CD4-positive, alpha-beta T cell treated with Interleukin-17A for 4 hours (primary cell): ENCODE measurements at regions not wholly inside any gene's neighbourhood (a gene's known extent, or its start where the extent isn't known, plus 50 kb on each side); places are given as distances from the start of the nearest gene placed in this dataset.
"Not testable (repeated sequence)": the region's sequence is repeated elsewhere in the genome, so short reads cannot be mapped to it uniquely, and the experiment has no call there.

Experiments
- DNase-seq: peaks from one replicate; pipeline ENCODE4 v3.0.0-alpha.2; 2020; ENCODE audit warnings: mixed read lengths

DNA sequence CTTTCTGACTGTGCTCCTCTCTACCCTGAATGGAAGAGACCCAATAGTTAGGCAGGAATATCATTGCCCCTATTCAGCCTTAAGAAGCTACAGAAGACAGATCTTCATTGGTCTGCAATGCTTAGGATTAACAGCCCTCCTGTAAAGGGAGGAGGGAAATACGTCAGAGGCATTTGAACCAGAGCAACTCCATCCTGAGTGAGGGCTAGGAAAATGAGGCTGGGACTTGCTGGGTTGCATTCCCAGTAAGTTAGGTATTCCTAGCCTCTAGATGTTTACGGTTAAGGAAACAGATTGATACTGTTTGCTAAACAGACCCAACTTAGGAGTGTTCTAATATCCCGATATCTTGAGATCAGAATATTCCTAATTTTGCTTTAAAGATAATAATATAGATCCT lies 63.5 kb downstream of the PCDH18 start:
- no peak for DNase-seq

DNA sequence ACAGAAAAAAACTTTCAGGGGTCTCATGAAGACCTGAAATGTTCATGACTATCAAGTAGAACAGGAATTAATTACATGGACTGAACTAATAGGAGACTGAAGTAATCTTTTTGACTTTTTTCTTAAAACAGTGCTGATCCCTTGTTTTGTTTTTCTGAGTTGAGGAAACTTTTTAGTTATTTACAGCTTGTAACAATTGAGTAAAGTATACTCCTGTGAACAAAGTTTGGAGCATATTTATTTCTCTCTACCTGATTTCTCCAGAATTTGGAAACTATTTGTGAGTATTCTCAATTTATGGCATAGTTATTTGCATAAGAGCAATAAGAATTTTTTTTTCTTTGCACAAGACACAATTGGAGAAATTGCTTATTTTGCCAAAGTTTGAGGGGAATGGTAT lies 64.8 kb downstream of the PCDH18 start:
- DNase-seq, result no peak

GRCh38 chr4:137463377-137464003 lies 68.8 kb downstream of the PCDH18 start:
- DNase-seq, result no peak

DNA sequence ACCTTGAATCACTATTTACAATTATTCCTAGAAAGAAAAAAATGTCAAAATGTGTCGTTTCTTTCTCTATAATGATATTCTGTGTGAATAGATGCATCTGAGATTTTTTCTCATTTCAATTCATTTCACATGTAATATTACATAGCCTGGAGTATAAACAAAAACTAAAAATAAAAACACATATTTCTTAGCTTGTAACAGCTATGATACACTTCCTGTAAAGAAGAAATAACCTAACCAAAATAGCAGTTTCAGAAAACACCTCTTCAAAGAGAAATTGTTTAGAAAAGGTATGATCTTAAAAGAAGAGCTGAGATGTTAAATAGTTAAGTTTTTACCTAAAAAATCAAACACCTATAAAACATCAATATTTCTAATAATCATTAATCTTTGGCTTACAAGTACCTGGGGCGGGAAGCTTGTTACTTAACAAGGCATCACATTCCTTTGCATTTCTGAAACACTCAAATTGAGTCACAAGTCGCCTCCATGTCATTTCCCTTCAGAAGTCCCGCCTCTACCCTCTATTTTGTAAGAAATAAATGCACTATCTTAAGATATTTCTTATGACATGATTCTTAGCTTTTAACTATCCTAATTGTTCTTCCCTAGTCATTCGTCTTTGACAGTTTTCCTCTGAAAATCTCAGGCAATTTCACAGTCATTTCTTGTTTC lies 76.5 kb downstream of the PCDH18 start:
- no peak for DNase-seq

GRCh38 chr4:137454767-137455166 lies 77.5 kb downstream of the PCDH18 start:
- DNase-seq, result no peak

- DNase-seq, result no peak
Measured at GRCh38 chr4:137452799-137453198, 79.5 kb downstream of the PCDH18 start.

DNA sequence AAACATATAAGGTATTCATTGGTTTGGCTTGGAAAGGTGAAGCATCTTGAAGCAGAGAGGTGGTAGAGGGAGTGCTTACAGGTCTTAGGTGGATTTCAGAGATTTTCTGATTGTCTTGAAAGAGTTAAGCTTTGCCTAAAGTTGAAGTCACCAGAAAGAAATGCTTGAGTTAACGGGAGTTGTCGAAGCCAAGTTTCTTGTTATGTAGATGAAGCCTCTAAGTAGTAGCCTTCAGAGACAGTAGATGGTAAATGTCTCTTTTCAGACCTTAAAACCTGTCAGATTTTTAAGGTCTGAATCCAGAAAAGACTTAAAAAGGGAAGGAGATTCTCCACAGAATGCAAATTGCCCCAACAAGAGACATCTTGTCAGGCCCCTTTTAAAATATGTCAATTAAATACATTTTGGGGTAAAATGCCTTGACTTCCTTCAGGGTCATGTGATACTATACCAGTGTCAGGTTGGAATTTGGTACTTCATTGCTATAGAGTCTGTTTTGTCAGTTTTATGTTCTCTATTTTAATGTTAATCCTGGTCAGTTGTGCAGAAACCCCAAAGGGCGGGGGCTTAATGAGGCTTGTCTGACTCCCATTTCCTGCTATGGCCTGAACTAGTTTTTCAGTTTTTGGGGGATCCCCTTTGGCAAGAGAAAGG lies 81.0 kb downstream of the PCDH18 start:
- DNase-seq, result no peak

- no peak for DNase-seq
Measured at GRCh38 chr4:137448402-137448801, 83.9 kb downstream of the PCDH18 start.

- no peak for DNase-seq
Measured at GRCh38 chr4:137446071-137446470, 86.2 kb downstream of the PCDH18 start.

DNA sequence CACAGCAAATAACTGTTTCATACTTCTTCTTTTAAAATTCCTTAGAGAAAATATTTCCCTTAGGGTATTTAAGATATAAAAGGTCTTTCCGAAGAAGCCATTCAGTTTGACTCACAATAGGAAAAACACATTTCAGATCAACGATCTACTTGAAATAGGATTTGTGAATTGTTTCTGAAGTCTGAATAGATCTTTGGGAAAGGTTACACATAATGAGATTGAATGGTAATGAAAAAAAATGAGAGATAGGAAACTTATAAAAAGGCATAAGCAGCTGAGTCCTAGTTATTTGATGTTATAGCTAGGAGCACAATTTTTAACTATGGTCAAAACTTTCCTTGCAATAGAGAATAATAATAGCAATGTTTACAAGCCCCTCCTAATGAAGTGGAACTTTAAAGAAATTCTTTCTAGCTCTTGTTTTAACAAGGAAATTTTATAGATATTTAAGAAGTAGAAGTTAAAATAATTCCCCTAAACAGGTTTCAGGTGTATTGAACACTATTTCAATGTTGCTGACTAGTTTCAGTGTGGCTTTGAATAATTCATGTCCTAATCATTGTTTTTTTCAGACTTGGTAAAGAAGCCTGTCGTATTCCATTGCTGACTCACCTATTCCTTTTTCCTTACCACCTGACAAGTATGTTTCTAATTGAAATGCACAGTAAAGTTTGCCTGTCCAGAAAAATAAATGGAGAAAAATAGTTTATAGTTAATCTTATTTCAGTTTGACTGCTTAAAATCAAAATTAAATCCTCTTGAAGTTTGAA lies 89.1 kb downstream of the PCDH18 start:
- no peak for DNase-seq

GRCh38 chr4:137432446-137433311 lies 99.6 kb downstream of the PCDH18 start:
- no peak for DNase-seq

GRCh38 chr4:137430171-137430570 lies 102.1 kb downstream of the PCDH18 start:
- DNase-seq, result no peak

GRCh38 chr4:137427411-137427810 lies 104.9 kb downstream of the PCDH18 start:
- no peak for DNase-seq

DNA sequence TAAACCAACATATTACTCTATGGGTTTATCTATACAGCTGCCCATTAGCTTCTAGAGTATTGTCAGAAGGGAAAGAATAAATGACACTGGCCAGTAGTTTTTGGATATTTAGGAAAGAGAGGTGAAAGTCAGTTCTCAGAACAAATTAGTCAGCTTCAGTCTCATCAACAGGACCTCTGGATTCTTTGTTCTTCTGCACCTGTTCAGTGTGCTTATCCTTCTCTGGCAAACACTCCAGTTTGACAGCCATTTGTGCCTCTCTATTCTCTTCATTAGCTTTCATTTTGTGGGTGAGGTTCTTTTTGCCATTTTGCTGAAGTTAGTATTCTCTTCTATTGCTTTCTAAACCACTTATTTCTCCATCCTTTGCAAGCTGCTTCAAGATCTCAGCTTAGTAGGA lies 107.0 kb downstream of the PCDH18 start:
- DNase-seq, result no peak

DNA sequence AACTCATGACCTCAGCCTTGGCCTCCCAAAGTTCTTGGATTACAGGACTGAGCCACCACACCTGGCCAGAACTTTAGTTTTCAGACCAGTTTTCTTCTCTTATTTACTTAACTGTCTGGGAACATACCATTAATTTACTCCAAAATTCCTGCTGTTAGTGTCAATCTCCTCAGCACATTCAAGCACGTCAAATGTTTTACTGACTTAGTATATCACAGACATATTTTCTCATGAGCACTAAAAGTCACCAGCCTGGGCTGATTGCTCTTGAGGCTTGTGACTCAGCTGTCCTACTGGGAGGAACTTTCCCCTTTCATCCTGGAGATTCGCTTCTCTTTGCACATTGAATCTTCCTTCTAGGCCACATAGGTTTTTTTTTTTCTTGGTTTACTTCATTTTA lies 109.6 kb downstream of the PCDH18 start:
- DNase-seq, result no peak

DNA sequence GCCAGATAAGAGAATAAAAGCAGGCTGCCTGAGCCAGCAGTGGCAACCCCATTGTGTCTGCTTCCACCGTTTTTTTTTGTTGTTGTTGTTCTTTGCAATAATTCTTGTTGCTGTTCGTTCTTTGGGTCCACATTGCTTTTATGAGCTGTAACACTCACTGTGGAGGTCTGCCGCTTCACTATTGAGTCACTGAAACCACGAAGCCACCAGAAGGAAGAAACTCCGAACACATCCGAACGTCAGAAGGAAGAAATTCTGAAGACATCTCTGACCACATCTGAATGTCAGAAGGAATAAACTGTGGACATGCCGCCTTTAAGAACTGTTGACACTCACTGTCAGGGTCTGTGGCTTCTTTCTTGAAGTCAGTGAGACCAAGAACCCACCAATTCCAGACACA lies 110.5 kb downstream of the PCDH18 start:
- DNase-seq, result no peak

DNA sequence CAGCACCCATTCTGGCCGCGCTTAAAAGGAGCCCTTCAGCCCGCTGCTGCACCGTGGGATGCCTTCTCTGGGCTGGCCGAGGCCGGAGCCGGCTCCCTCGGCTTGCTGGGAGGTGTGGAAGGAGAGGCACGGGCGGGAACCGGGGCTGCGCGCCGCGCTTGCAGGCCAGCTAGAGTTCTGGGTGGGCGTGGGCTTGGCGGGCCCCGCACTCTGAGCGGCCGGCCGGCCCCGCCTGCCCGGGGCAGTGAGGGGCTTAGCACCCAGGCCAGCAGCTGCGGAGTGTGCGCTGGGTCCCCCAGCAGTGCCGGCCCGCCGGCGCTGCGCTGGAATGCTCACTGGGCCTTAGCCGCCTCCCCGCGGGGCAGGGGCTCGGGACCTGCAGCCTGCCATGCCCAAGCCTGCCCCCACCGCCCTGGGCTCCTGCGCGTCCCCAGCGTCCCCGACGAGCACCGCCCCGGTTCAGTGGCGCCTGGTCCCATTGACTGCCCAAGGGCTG lies 111.3 kb downstream of the PCDH18 start:
- DNase-seq, result no peak

GRCh38 chr4:137417676-137418075 lies 114.6 kb downstream of the PCDH18 start:
- DNase-seq, result no peak

- DNase-seq, result no peak
Measured at GRCh38 chr4:137414802-137415201, 117.5 kb downstream of the PCDH18 start.

- no peak for DNase-seq
Measured at GRCh38 chr4:137408527-137409177, 123.6 kb downstream of the PCDH18 start.

DNA sequence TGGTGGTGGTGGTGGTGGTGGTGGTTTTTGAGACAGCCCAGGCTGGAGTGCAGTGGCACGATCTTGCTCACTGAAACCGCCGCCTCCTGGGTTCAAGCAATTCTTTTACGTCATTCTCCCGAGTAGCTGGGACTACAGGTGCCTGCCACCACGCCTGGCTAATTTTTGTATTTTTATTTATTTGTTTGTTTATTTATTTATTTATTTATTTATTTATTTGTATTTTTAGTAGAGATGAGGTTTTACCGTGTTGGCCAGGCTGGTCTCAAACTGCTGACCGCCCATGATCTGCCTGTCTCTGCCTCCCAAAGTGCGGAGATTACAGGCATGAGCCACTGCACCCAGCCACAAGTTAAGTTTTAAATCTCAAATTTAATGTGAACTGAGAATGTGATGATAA lies 126.5 kb downstream of the PCDH18 start:
- DNase-seq, result not testable (repeated sequence)

GRCh38 chr4:137394018-137394417 lies 138.3 kb downstream of the PCDH18 start:
- DNase-seq, result no peak
